HG02571 (cell line): ENCODE measurements at regions not wholly inside any gene's neighbourhood (a gene's known extent, or its start where the extent isn't known, plus 50 kb on each side); places are given as distances from the start of the nearest gene placed in this dataset.
"Not testable (repeated sequence)": the region's sequence is repeated elsewhere in the genome, so short reads cannot be mapped to it uniquely, and the experiment has no call there.

Source experiments
- ATAC-seq: cut with Tn5 transposase; IDR thresholded peaks from one replicate; pipeline ENCODE4 v1.9.1; 2021; ENCODE audit warnings: mild to moderate bottlenecking, moderate library complexity; ENCODE audit not compliant: unreplicated experiment

GRCh38 chr11:97498891-97499290 lies 1109.1 kb downstream of the JRKL start:
- ATAC-seq = no peak

GRCh38 chr11:97502201-97502600 lies 1112.4 kb downstream of the JRKL start:
- ATAC-seq = no peak

- no peak for ATAC-seq
These were observed 1116.4 kb downstream of the JRKL start for GRCh38 chr11:97506076-97506759.

GRCh38 chr11:97514446-97514845 lies 1124.6 kb downstream of the JRKL start:
- no peak for ATAC-seq

GRCh38 chr11:97516688-97517087 lies 1126.9 kb downstream of the JRKL start:
- ATAC-seq = no peak

GRCh38 chr11:97525273-97525672 lies 1135.5 kb downstream of the JRKL start:
- no peak for ATAC-seq

- no peak for ATAC-seq
These were observed 1147.8 kb downstream of the JRKL start for GRCh38 chr11:97537407-97538150.

GRCh38 chr11:97544431-97544830 lies 1154.6 kb downstream of the JRKL start:
- ATAC-seq = no peak

- no peak for ATAC-seq
These were observed 1158.5 kb downstream of the JRKL start for GRCh38 chr11:97548280-97548679.

GRCh38 chr11:97557399-97557798 lies 1167.6 kb downstream of the JRKL start:
- no peak for ATAC-seq

- ATAC-seq = no peak
These were observed 1178.0 kb downstream of the JRKL start for GRCh38 chr11:97567801-97568200.

- ATAC-seq = no peak
These were observed 1180.8 kb downstream of the JRKL start for GRCh38 chr11:97570636-97571035.

GRCh38 chr11:97573771-97574170 lies 1184.0 kb downstream of the JRKL start:
- ATAC-seq = not testable (repeated sequence)

- no peak for ATAC-seq
These were observed 1185.3 kb downstream of the JRKL start for GRCh38 chr11:97574976-97575665.

GRCh38 chr11:97607291-97608000 lies 1217.6 kb downstream of the JRKL start:
- ATAC-seq = no peak

- no peak for ATAC-seq
These were observed 1220.2 kb downstream of the JRKL start for GRCh38 chr11:97610000-97610399.

GRCh38 chr11:97610854-97611253 lies 1221.0 kb downstream of the JRKL start:
- no peak for ATAC-seq

GRCh38 chr11:97611345-97611744 lies 1221.5 kb downstream of the JRKL start:
- no peak for ATAC-seq

- ATAC-seq = no peak
These were observed 1224.8 kb downstream of the JRKL start for GRCh38 chr11:97614606-97615005.

- ATAC-seq = no peak
These were observed 1225.7 kb downstream of the JRKL start for GRCh38 chr11:97615546-97615945.

GRCh38 chr11:97617031-97617430 lies 1227.2 kb downstream of the JRKL start:
- ATAC-seq = no peak
